ENCODE measurements at regions not wholly inside any gene's neighbourhood (a gene's known extent, or its start where the extent isn't known, plus 50 kb on each side); places are given as distances from the start of the nearest gene placed in this dataset.

GRCh38 chr3:34858067-34858660 is 781.2 kb upstream of the ARPP21 start:
- no peak for DNase-seq (ENCODE audit: low read depth)
- no peaks in the 10 kb centered on the region for H3K36me3 ChIP-seq (ENCODE audit: control insufficient read depth, insufficient read depth, low read length)
- TF ChIP-seq CTCF (IDR thresholded peaks at IDR 0.05; ENCODE audit: insufficient read depth, low read length, poor library complexity, severe bottlenecking), result no peak

GRCh38 chr3:34859746-34860145 is 779.6 kb upstream of the ARPP21 start:
- TF ChIP-seq CTCF (IDR thresholded peaks at IDR 0.05; ENCODE audit: insufficient read depth, low read length, poor library complexity, severe bottlenecking), result no peak
- Histone ChIP-seq H3K4me3 (ENCODE audit: low read depth, low read length) (no peak overlapping the region), H3K36me3 (ENCODE audit: control insufficient read depth, insufficient read depth, low read length) (no peaks in the 10 kb centered on the region), H3K27me3 (ENCODE audit: control insufficient read depth, insufficient read depth, low read length) (no peaks in the 10 kb centered on the region)
- DNase-seq (ENCODE audit: low read depth), result no peak

More at GRCh38 chr3:34858067-34858660, 781.2 kb upstream of the ARPP21 start:
- Histone ChIP-seq H3K27me3 (ENCODE audit: control insufficient read depth, insufficient read depth, low read length) (no peaks in the 10 kb centered on the region), H3K4me3 (ENCODE audit: low read depth, low read length) (no peak overlapping the region)

- H3K27me3 ChIP-seq (ENCODE audit: control insufficient read depth, insufficient read depth, low read length), result no peaks in the 10 kb centered on the region
- H3K36me3 ChIP-seq (ENCODE audit: control insufficient read depth, insufficient read depth, low read length), result no peaks in the 10 kb centered on the region
- no peak for TF ChIP-seq CTCF (IDR thresholded peaks at IDR 0.05; ENCODE audit: insufficient read depth, low read length, poor library complexity, severe bottlenecking)
Observed at GRCh38 chr3:34862456-34862855, 776.9 kb upstream of the ARPP21 start.

GRCh38 chr3:34863485-34863884 is 775.8 kb upstream of the ARPP21 start:
- H3K27me3 ChIP-seq (ENCODE audit: control insufficient read depth, insufficient read depth, low read length), result no peaks in the 10 kb centered on the region
- no peak for TF ChIP-seq CTCF (IDR thresholded peaks at IDR 0.05; ENCODE audit: insufficient read depth, low read length, poor library complexity, severe bottlenecking)
- DNase-seq (ENCODE audit: low read depth), result no peak
- no peak overlapping the region for H3K4me3 ChIP-seq (ENCODE audit: low read depth, low read length)
- no peaks in the 10 kb centered on the region for H3K36me3 ChIP-seq (ENCODE audit: control insufficient read depth, insufficient read depth, low read length)

More at GRCh38 chr3:34862456-34862855, 776.9 kb upstream of the ARPP21 start:
- DNase-seq (ENCODE audit: low read depth), result no peak
- no peak overlapping the region for H3K4me3 ChIP-seq (ENCODE audit: low read depth, low read length)

GRCh38 chr3:34864011-34864410 is 775.3 kb upstream of the ARPP21 start:
- Histone ChIP-seq H3K27me3 (ENCODE audit: control insufficient read depth, insufficient read depth, low read length) (no peaks in the 10 kb centered on the region), H3K36me3 (ENCODE audit: control insufficient read depth, insufficient read depth, low read length) (no peaks in the 10 kb centered on the region), H3K4me3 (ENCODE audit: low read depth, low read length) (no peak overlapping the region)
- no peak for TF ChIP-seq CTCF (IDR thresholded peaks at IDR 0.05; ENCODE audit: insufficient read depth, low read length, poor library complexity, severe bottlenecking)
- no peak for DNase-seq (ENCODE audit: low read depth)

DNA sequence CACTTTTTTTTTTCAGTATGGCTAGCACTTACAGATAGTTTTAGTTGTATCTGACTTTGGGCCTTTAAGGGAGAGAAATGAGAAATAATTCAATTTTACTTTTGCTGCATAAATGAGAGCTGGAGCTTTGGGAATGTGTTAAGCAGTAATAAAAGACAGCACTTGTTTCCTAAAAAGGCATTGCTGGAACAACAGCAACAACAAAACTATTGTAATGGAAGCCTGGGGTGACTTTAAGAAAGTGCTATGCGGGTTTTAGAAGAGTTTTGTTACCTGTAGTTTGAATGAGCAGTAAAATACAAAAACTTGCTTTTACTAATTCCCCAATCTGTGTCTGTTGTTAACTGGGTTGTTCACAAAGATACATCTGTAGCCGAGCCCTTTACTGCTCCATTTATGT is 774.0 kb upstream of the ARPP21 start:
- no peak for DNase-seq (ENCODE audit: low read depth)
- TF ChIP-seq CTCF (IDR thresholded peaks at IDR 0.05; ENCODE audit: insufficient read depth, low read length, poor library complexity, severe bottlenecking), result no peak
- Histone ChIP-seq H3K27me3 (ENCODE audit: control insufficient read depth, insufficient read depth, low read length) (no peaks in the 10 kb centered on the region), H3K36me3 (ENCODE audit: control insufficient read depth, insufficient read depth, low read length) (no peaks in the 10 kb centered on the region), H3K4me3 (ENCODE audit: low read depth, low read length) (no peak overlapping the region)
